Thyroid gland (tissue), 4 donors: ENCODE measurements at regions not wholly inside any gene's neighbourhood (a gene's known extent, or its start where the extent isn't known, plus 50 kb on each side); places are given as distances from the start of the nearest gene placed in this dataset.

Source experiments
- CTCF ChIP-seq, 6 experiments: fragments of 200-600 bp in 3 of 6; fragments of 450-650 bp in 3 of 6; sonication (generic) in 3 of 6; IDR thresholded peaks; one replicate each; pipeline ENCODE4 v1.5.1; 2016 to 2019; ENCODE audit warnings: antibody characterized with exemption in 6 of 6, mild to moderate bottlenecking in 2 of 6, inconsistent platforms in 1 of 6, moderate library complexity in 1 of 6
- POLR2A ChIP-seq, 2 donors: fragments of 450-650 bp; IDR thresholded peaks; one replicate each; pipeline ENCODE4 v1.6.1; 2017; ENCODE audit warnings: antibody characterized with exemption in 2 of 2, mild to moderate bottlenecking in 2 of 2, moderate library complexity in 1 of 2

DNA sequence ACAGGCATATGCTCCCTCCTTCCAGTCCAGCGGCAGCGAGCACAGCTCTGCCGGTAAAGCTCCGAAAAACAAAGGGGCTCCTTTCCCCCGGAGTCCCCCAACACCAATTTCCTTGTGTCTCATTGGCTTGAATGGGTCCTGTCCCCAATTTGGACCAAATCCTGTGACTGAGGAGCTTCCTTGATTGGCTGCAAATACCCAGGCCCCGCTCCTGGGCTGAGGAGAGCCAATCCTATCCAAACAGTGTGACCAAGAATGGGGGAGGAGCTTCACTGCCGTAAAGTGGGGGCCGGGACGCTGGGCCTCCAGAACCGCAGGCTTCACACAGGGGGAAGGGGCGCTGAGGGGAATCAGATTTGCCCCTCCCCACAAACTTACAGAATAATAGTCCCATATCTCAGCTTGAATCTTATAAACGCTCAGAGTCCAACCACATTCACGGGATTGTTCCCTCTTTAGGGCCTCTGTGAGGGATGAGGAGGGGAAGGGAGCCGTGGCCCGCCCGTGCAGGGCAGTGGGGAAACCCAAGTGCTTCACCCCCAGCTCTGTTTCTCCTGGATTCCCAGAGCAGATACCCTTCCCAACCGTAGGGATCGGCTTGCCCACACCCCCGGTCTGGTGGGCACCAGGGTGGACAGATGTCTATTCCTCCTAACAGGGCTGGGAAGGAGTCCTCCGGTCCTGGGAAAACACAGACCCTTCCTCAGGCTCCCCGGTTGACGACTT is 141.0 kb upstream of the MLN start:
- TF ChIP-seq POLR2A (IDR thresholded peaks at IDR 0.05), result no peak
- no peak for TF ChIP-seq CTCF (IDR thresholded peaks at IDR 0.05)
